Muscle of leg (tissue), 3 donors: ENCODE measurements at regions not wholly inside any gene's neighbourhood (a gene's known extent, or its start where the extent isn't known, plus 50 kb on each side); places are given as distances from the start of the nearest gene placed in this dataset.

Source experiments
- DNase-seq: peaks from one replicate; pipeline ENCODE4 v3.0.0; 2013
- H3K27ac ChIP-seq: one replicate; pipeline ENCODE4 v1.5.1; 2013; ENCODE audit warnings: mild to moderate bottlenecking, low read length, control low read depth
- H3K27me3 ChIP-seq: one replicate; pipeline ENCODE4 v1.6.1; 2013; ENCODE audit warnings: low read length; ENCODE audit not compliant: control insufficient read depth, insufficient read depth
- H3K36me3 ChIP-seq: one replicate; pipeline ENCODE4 v1.6.1; 2013; ENCODE audit warnings: low read length; ENCODE audit not compliant: control insufficient read depth, insufficient read depth
- H3K4me1 ChIP-seq: one replicate; pipeline ENCODE4 v1.6.1; 2013; ENCODE audit warnings: low read length; ENCODE audit not compliant: control insufficient read depth, insufficient read depth
- H3K4me3 ChIP-seq: one replicate; pipeline ENCODE4 v1.5.1; 2013; ENCODE audit warnings: low read length, control low read depth
- H3K9me3 ChIP-seq: replicated peaks from 2 replicates; pipeline ENCODE4 v1.6.1; 2013; ENCODE audit warnings: low read depth, low read length; ENCODE audit not compliant: control insufficient read depth
- WGBS: methylation state at CpG from one replicate; pipeline ENCODE4 v1.1.5; 2013; ENCODE audit warnings: missing lambda C conversion rate; ENCODE audit not compliant: insufficient coverage; 5-methylcytosine and 5-hydroxymethylcytosine counted together

GRCh38 chr13:70405266-70405665, 297.0 kb upstream of the KLHL1 start:
- Histone ChIP-seq H3K27ac (no peak overlapping the region), H3K4me1 (no peaks in the 10 kb centered on the region), H3K36me3 (no peaks in the 10 kb centered on the region), H3K27me3 (no peaks in the 10 kb centered on the region), H3K9me3 (no peaks in the 10 kb centered on the region), H3K4me3 (no peak overlapping the region)
- DNase-seq: no peak
- 92% methylated on average over 2 of the region's 4 CpGs for WGBS

- Histone ChIP-seq H3K27me3 (no peaks in the 10 kb centered on the region), H3K4me1 (no peaks in the 10 kb centered on the region), H3K9me3 (no peaks in the 10 kb centered on the region), H3K27ac (no peak overlapping the region), H3K36me3 (no peaks in the 10 kb centered on the region), H3K4me3 (no peak overlapping the region)
- no peak for DNase-seq
Measured at GRCh38 chr13:70394031-70394548, 285.8 kb upstream of the KLHL1 start.

GRCh38 chr13:70391678-70392077, 283.4 kb upstream of the KLHL1 start:
- no peaks in the 10 kb centered on the region for H3K4me1 ChIP-seq
- H3K36me3 ChIP-seq: no peaks in the 10 kb centered on the region
- DNase-seq: no peak
- no peaks in the 10 kb centered on the region for H3K27me3 ChIP-seq
- H3K9me3 ChIP-seq: no peaks in the 10 kb centered on the region
- H3K27ac ChIP-seq: no peak overlapping the region
- WGBS: no CpG with 5 or more reads among the region's 3 CpGs
- no peak overlapping the region for H3K4me3 ChIP-seq

GRCh38 chr13:70390968-70391367, 282.7 kb upstream of the KLHL1 start:
- no peak for DNase-seq
- Histone ChIP-seq H3K9me3 (no peaks in the 10 kb centered on the region), H3K36me3 (no peaks in the 10 kb centered on the region), H3K27me3 (no peaks in the 10 kb centered on the region), H3K4me1 (no peaks in the 10 kb centered on the region), H3K27ac (no peak overlapping the region), H3K4me3 (no peak overlapping the region)
- WGBS: 81% methylated on average over 3 of the region's 3 CpGs

- no peak overlapping the region for H3K4me3 ChIP-seq
- H3K36me3 ChIP-seq: no peaks in the 10 kb centered on the region
- no peaks in the 10 kb centered on the region for H3K27me3 ChIP-seq
- H3K4me1 ChIP-seq: no peaks in the 10 kb centered on the region
- WGBS: no CpG with 5 or more reads among the region's 3 CpGs
- H3K27ac ChIP-seq: no peak overlapping the region
- no peaks in the 10 kb centered on the region for H3K9me3 ChIP-seq
- DNase-seq: no peak
Measured at GRCh38 chr13:70390064-70390463, 281.8 kb upstream of the KLHL1 start.

GRCh38 chr13:70388935-70389334, 280.7 kb upstream of the KLHL1 start:
- Histone ChIP-seq H3K4me1 (no peaks in the 10 kb centered on the region), H3K27me3 (no peaks in the 10 kb centered on the region), H3K36me3 (no peaks in the 10 kb centered on the region), H3K4me3 (no peak overlapping the region), H3K27ac (no peak overlapping the region), H3K9me3 (no peaks in the 10 kb centered on the region)
- no peak for DNase-seq
- WGBS: no CpG with 5 or more reads among the region's 1 CpG

- H3K27me3 ChIP-seq: no peaks in the 10 kb centered on the region
- 79% methylated on average over 6 of the region's 6 CpGs for WGBS
- no peaks in the 10 kb centered on the region for H3K9me3 ChIP-seq
- DNase-seq: no peak
- no peak overlapping the region for H3K27ac ChIP-seq
- no peaks in the 10 kb centered on the region for H3K36me3 ChIP-seq
- H3K4me3 ChIP-seq: no peak overlapping the region
- no peaks in the 10 kb centered on the region for H3K4me1 ChIP-seq
Measured at GRCh38 chr13:70386919-70387318, 278.7 kb upstream of the KLHL1 start.

GRCh38 chr13:70385852-70386251, 277.6 kb upstream of the KLHL1 start:
- DNase-seq: no peak
- 87% methylated on average over 4 of the region's 4 CpGs for WGBS
- Histone ChIP-seq H3K9me3 (no peaks in the 10 kb centered on the region), H3K27ac (no peak overlapping the region), H3K4me3 (no peak overlapping the region), H3K27me3 (no peaks in the 10 kb centered on the region), H3K36me3 (no peaks in the 10 kb centered on the region), H3K4me1 (no peaks in the 10 kb centered on the region)

GRCh38 chr13:70384156-70384555, 275.9 kb upstream of the KLHL1 start:
- Histone ChIP-seq H3K27me3 (no peaks in the 10 kb centered on the region), H3K9me3 (no peaks in the 10 kb centered on the region), H3K27ac (no peak overlapping the region), H3K4me3 (no peak overlapping the region), H3K4me1 (no peaks in the 10 kb centered on the region), H3K36me3 (no peaks in the 10 kb centered on the region)
- DNase-seq: no peak
- no CpG with 5 or more reads among the region's 3 CpGs for WGBS

- WGBS: no CpG with 5 or more reads among the region's 2 CpGs
- H3K4me3 ChIP-seq: no peak overlapping the region
- H3K36me3 ChIP-seq: no peaks in the 10 kb centered on the region
- no peak overlapping the region for H3K27ac ChIP-seq
- no peaks in the 10 kb centered on the region for H3K27me3 ChIP-seq
- no peak for DNase-seq
- H3K4me1 ChIP-seq: no peaks in the 10 kb centered on the region
- no peaks in the 10 kb centered on the region for H3K9me3 ChIP-seq
Measured at GRCh38 chr13:70380809-70381208, 272.6 kb upstream of the KLHL1 start.

- Histone ChIP-seq H3K27ac (no peak overlapping the region), H3K27me3 (no peaks in the 10 kb centered on the region), H3K9me3 (no peaks in the 10 kb centered on the region), H3K4me3 (no peak overlapping the region), H3K36me3 (no peaks in the 10 kb centered on the region), H3K4me1 (no peaks in the 10 kb centered on the region)
- 67% methylated on average over 1 of the region's 2 CpGs for WGBS
- DNase-seq: no peak
Measured at GRCh38 chr13:70375718-70376117, 267.5 kb upstream of the KLHL1 start.
